ENCODE measurements at regions not wholly inside any gene's neighbourhood (a gene's known extent, or its start where the extent isn't known, plus 50 kb on each side); places are given as distances from the start of the nearest gene placed in this dataset.

GRCh38 chr11:134541951-134542350 lies 129.9 kb upstream of the B3GAT1 start:
- Histone ChIP-seq H3K4me1 (no peaks in the 10 kb centered on the region), H3K4me3 (no peak overlapping the region), H3K9me3 (no peaks in the 10 kb centered on the region), H3K27me3 (no peaks in the 10 kb centered on the region), H3K27ac (no peak overlapping the region), H3K36me3 (no peaks in the 10 kb centered on the region)
- no peak for DNase-seq (ENCODE audit: extremely low spot score in 2 of 2)
- intact Hi-C loops (cut with DNase I) = no loop called here
- no peak for TF ChIP-seq POLR2A (IDR thresholded peaks at IDR 0.05)
- no peak for TF ChIP-seq POLR2AphosphoS5 (IDR thresholded peaks at IDR 0.05; ENCODE audit: insufficient read depth in 1 of 2, low read depth in 1 of 2)
- TF ChIP-seq CTCF (IDR thresholded peaks at IDR 0.05) = no peak

GRCh38 chr11:134541355-134541754 lies 129.3 kb upstream of the B3GAT1 start:
- H3K4me3 ChIP-seq = no peak overlapping the region
- no peaks in the 10 kb centered on the region for H3K36me3 ChIP-seq
- DNase-seq (ENCODE audit: extremely low spot score in 2 of 2) = no peak
- intact Hi-C loops (cut with DNase I) = no loop called here
- H3K4me1 ChIP-seq = no peaks in the 10 kb centered on the region
- H3K27me3 ChIP-seq = no peaks in the 10 kb centered on the region
- H3K9me3 ChIP-seq = no peaks in the 10 kb centered on the region
- H3K27ac ChIP-seq = no peak overlapping the region
- TF ChIP-seq POLR2AphosphoS5 (IDR thresholded peaks at IDR 0.05; ENCODE audit: insufficient read depth in 1 of 2, low read depth in 1 of 2) = no peak
- TF ChIP-seq CTCF (IDR thresholded peaks at IDR 0.05) = no peak
- TF ChIP-seq POLR2A (IDR thresholded peaks at IDR 0.05) = no peak

GRCh38 chr11:134539285-134539684 lies 127.2 kb upstream of the B3GAT1 start:
- no peak overlapping the region for H3K4me3 ChIP-seq
- DNase-seq (ENCODE audit: extremely low spot score in 2 of 2) = no peak
- intact Hi-C loops (cut with DNase I) = no loop called here
- H3K4me1 ChIP-seq = no peaks in the 10 kb centered on the region
- no peaks in the 10 kb centered on the region for H3K27me3 ChIP-seq
- H3K9me3 ChIP-seq = no peaks in the 10 kb centered on the region
- H3K36me3 ChIP-seq = no peaks in the 10 kb centered on the region
- TF ChIP-seq CTCF (IDR thresholded peaks at IDR 0.05) = no peak
- TF ChIP-seq POLR2AphosphoS5 (IDR thresholded peaks at IDR 0.05; ENCODE audit: insufficient read depth in 1 of 2, low read depth in 1 of 2) = no peak
- TF ChIP-seq POLR2A (IDR thresholded peaks at IDR 0.05) = no peak
- H3K27ac ChIP-seq = no peak overlapping the region

- intact Hi-C loops (cut with DNase I) = no loop called here
- H3K27me3 ChIP-seq = no peaks in the 10 kb centered on the region
- no peak for DNase-seq (ENCODE audit: extremely low spot score in 2 of 2)
Observed at GRCh38 chr11:134538742-134539141, 126.7 kb upstream of the B3GAT1 start.

GRCh38 chr11:134537941-134538340 lies 125.9 kb upstream of the B3GAT1 start:
- H3K9me3 ChIP-seq = no peaks in the 10 kb centered on the region
- H3K36me3 ChIP-seq = no peaks in the 10 kb centered on the region
- no peaks in the 10 kb centered on the region for H3K27me3 ChIP-seq
- intact Hi-C loops (cut with DNase I) = no loop called here
- H3K4me3 ChIP-seq = no peak overlapping the region
- no peak overlapping the region for H3K27ac ChIP-seq
- no peaks in the 10 kb centered on the region for H3K4me1 ChIP-seq
- DNase-seq (ENCODE audit: extremely low spot score in 2 of 2) = no peak
- TF ChIP-seq CTCF (IDR thresholded peaks at IDR 0.05) = no peak
- no peak for TF ChIP-seq POLR2AphosphoS5 (IDR thresholded peaks at IDR 0.05; ENCODE audit: insufficient read depth in 1 of 2, low read depth in 1 of 2)
- no peak for TF ChIP-seq POLR2A (IDR thresholded peaks at IDR 0.05)

More at GRCh38 chr11:134538742-134539141, 126.7 kb upstream of the B3GAT1 start:
- H3K27ac ChIP-seq = no peak overlapping the region
- no peak for TF ChIP-seq POLR2AphosphoS5 (IDR thresholded peaks at IDR 0.05; ENCODE audit: insufficient read depth in 1 of 2, low read depth in 1 of 2)
- no peak for TF ChIP-seq CTCF (IDR thresholded peaks at IDR 0.05)
- no peak for TF ChIP-seq POLR2A (IDR thresholded peaks at IDR 0.05)
- no peaks in the 10 kb centered on the region for H3K4me1 ChIP-seq
- H3K4me3 ChIP-seq = no peak overlapping the region
- no peaks in the 10 kb centered on the region for H3K36me3 ChIP-seq
- no peaks in the 10 kb centered on the region for H3K9me3 ChIP-seq
